ENCODE measurements at regions not wholly inside any gene's neighbourhood (a gene's known extent, or its start where the extent isn't known, plus 50 kb on each side); places are given as distances from the start of the nearest gene placed in this dataset.

DNA sequence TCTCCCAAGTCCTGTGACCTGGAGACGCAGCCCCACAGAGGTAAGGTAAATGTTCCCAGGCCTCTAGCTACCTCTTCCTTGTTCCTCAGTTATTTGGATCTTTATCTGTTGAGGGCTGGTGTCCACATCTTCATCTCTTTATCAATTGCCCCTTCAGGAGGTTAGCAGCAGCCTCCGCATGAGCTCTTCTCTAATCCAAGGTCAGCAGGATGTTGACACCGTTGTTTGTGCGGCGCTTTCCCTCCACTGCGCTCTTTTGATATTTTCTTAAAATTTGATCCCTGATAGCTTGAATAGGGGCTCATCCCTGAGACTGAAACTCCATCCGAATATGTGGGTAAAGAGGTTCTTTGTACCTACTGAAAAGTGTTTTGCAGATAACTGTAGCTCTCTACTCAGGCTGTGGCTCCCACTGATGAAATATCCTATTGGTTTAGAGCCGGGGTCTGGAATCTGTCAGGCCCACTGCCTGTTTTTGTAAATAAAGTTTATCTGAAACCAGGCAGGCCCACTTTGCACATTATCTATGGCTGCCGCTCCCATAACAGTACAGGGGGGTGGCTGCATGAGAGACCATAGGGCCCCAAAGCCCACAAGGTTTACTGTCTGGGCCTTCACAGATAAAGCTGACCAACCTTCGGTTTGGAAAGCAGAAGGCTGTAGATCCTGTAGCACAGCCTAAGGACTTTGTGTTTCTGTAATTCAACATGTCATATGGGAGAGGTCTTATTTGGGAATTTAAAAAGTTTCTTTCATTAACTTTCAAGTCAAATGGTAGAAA, 362.6 kb downstream of the QKI start (continued):
- TF ChIP-seq, protein P1, sequence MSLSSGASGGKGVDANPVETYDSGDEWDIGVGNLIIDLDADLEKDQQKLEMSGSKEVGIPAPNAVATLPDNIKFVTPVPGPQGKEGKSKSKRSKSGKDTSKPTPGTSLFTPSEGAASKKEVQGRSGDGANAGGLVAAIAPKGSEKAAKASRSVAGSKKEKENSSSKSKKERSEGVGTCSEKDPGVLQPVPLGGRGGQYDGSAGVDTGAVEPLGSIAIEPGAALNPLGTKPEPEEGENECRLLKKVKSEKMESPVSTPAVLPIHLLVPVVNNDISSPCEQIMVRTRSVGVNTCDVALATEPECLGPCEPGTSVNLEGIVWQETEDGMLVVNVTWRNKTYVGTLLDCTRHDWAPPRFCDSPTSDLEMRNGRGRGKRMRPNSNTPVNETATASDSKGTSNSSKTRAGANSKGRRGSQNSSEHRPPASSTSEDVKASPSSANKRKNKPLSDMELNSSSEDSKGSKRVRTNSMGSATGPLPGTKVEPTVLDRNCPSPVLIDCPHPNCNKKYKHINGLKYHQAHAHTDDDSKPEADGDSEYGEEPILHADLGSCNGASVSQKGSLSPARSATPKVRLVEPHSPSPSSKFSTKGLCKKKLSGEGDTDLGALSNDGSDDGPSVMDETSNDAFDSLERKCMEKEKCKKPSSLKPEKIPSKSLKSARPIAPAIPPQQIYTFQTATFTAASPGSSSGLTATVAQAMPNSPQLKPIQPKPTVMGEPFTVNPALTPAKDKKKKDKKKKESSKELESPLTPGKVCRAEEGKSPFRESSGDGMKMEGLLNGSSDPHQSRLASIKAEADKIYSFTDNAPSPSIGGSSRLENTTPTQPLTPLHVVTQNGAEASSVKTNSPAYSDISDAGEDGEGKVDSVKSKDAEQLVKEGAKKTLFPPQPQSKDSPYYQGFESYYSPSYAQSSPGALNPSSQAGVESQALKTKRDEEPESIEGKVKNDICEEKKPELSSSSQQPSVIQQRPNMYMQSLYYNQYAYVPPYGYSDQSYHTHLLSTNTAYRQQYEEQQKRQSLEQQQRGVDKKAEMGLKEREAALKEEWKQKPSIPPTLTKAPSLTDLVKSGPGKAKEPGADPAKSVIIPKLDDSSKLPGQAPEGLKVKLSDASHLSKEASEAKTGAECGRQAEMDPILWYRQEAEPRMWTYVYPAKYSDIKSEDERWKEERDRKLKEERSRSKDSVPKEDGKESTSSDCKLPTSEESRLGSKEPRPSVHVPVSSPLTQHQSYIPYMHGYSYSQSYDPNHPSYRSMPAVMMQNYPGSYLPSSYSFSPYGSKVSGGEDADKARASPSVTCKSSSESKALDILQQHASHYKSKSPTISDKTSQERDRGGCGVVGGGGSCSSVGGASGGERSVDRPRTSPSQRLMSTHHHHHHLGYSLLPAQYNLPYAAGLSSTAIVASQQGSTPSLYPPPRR (CRISPR knock-in tag; IDR thresholded peaks at IDR 0.05; ENCODE audit: borderline replicate concordance): no peak
- TF ChIP-seq ARNT (IDR thresholded peaks at IDR 0.05) (peak; percentile 95 to 99), STAG1 (CRISPR knock-in tag; IDR thresholded peaks at IDR 0.05; ENCODE audit: borderline replicate concordance) (no peak), POLR2G (IDR thresholded peaks at IDR 0.05; ENCODE audit: low read depth, low read length) (no peak), MEIS2 (IDR thresholded peaks at IDR 0.05; ENCODE audit: partially characterized antibody) (peak; percentile 92), MCM3 (IDR thresholded peaks at IDR 0.05) (no peak), TEAD1 (CRISPR knock-in tag; IDR thresholded peaks at IDR 0.05) (peak; percentile 69 to 89; a peak in 2 of 4 replicates)
- TF ChIP-seq, protein P2, sequence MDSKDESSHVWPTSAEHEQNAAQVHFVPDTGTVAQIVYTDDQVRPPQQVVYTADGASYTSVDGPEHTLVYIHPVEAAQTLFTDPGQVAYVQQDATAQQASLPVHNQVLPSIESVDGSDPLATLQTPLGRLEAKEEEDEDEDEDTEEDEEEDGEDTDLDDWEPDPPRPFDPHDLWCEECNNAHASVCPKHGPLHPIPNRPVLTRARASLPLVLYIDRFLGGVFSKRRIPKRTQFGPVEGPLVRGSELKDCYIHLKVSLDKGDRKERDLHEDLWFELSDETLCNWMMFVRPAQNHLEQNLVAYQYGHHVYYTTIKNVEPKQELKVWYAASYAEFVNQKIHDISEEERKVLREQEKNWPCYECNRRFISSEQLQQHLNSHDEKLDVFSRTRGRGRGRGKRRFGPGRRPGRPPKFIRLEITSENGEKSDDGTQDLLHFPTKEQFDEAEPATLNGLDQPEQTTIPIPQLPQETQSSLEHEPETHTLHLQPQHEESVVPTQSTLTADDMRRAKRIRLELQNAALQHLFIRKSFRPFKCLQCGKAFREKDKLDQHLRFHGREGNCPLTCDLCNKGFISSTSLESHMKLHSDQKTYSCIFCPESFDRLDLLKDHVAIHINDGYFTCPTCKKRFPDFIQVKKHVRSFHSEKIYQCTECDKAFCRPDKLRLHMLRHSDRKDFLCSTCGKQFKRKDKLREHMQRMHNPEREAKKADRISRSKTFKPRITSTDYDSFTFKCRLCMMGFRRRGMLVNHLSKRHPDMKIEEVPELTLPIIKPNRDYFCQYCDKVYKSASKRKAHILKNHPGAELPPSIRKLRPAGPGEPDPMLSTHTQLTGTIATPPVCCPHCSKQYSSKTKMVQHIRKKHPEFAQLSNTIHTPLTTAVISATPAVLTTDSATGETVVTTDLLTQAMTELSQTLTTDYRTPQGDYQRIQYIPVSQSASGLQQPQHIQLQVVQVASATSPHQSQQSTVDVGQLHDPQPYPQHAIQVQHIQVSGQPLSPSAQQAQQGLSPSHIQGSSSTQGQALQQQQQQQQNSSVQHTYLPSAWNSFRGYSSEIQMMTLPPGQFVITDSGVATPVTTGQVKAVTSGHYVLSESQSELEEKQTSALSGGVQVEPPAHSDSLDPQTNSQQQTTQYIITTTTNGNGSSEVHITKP (IDR thresholded peaks at IDR 0.05; ENCODE audit: partially characterized antibody): peak; percentile 93
- TF ChIP-seq, protein P3, sequence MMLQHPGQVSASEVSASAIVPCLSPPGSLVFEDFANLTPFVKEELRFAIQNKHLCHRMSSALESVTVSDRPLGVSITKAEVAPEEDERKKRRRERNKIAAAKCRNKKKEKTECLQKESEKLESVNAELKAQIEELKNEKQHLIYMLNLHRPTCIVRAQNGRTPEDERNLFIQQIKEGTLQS (IDR thresholded peaks at IDR 0.05): peak; percentile 35; the same call in 1 of the 2 replicates
- TF ChIP-seq, protein P3 (CRISPR knock-in tag; conservative IDR thresholded peaks at IDR 0.05): no peak; the same call in 1 of the 2 replicates
- TF ChIP-seq, protein P4, sequence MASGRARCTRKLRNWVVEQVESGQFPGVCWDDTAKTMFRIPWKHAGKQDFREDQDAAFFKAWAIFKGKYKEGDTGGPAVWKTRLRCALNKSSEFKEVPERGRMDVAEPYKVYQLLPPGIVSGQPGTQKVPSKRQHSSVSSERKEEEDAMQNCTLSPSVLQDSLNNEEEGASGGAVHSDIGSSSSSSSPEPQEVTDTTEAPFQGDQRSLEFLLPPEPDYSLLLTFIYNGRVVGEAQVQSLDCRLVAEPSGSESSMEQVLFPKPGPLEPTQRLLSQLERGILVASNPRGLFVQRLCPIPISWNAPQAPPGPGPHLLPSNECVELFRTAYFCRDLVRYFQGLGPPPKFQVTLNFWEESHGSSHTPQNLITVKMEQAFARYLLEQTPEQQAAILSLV (tag; IDR thresholded peaks at IDR 0.05): no peak
- TF ChIP-seq, protein P5, sequence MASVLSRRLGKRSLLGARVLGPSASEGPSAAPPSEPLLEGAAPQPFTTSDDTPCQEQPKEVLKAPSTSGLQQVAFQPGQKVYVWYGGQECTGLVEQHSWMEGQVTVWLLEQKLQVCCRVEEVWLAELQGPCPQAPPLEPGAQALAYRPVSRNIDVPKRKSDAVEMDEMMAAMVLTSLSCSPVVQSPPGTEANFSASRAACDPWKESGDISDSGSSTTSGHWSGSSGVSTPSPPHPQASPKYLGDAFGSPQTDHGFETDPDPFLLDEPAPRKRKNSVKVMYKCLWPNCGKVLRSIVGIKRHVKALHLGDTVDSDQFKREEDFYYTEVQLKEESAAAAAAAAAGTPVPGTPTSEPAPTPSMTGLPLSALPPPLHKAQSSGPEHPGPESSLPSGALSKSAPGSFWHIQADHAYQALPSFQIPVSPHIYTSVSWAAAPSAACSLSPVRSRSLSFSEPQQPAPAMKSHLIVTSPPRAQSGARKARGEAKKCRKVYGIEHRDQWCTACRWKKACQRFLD (CRISPR knock-in tag; IDR thresholded peaks at IDR 0.05): peak; percentile 98
- TF ChIP-seq, protein P6, sequence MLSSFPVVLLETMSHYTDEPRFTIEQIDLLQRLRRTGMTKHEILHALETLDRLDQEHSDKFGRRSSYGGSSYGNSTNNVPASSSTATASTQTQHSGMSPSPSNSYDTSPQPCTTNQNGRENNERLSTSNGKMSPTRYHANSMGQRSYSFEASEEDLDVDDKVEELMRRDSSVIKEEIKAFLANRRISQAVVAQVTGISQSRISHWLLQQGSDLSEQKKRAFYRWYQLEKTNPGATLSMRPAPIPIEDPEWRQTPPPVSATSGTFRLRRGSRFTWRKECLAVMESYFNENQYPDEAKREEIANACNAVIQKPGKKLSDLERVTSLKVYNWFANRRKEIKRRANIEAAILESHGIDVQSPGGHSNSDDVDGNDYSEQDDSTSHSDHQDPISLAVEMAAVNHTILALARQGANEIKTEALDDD (IDR thresholded peaks at IDR 0.05): peak; percentile 80

All from K562 (cell line).